GM10266 (cell line): ENCODE measurements at regions not wholly inside any gene's neighbourhood (a gene's known extent, or its start where the extent isn't known, plus 50 kb on each side); places are given as distances from the start of the nearest gene placed in this dataset.

Source experiments
- DNase-seq: peaks from one replicate; pipeline ENCODE4 v3.0.0; 2012; ENCODE audit errors: extremely low spot score
- CTCF ChIP-seq: IDR thresholded peaks from 2 replicates; pipeline ENCODE4 v1.5.1; 2012; ENCODE audit warnings: mild to moderate bottlenecking, low read depth; ENCODE audit not compliant: control insufficient read depth, insufficient read depth; ENCODE audit errors: missing control alignments

GRCh38 chr2:7584017-7584416 is 666.8 kb downstream of the RNF144A start:
- no peak for DNase-seq
- no peak for TF ChIP-seq CTCF

- no peak for TF ChIP-seq CTCF
- DNase-seq, result no peak
Measured at GRCh38 chr2:7586898-7587297, 669.7 kb downstream of the RNF144A start.

- no peak for TF ChIP-seq CTCF
- DNase-seq, result no peak
Measured at GRCh38 chr2:7588295-7588694, 671.1 kb downstream of the RNF144A start.

- TF ChIP-seq CTCF, result no peak
- DNase-seq, result no peak
Measured at GRCh38 chr2:7592618-7593140, 675.5 kb downstream of the RNF144A start.

GRCh38 chr2:7593360-7593759 is 676.1 kb downstream of the RNF144A start:
- TF ChIP-seq CTCF, result no peak
- DNase-seq, result no peak

GRCh38 chr2:7594211-7594610 is 677.0 kb downstream of the RNF144A start:
- no peak for DNase-seq
- no peak for TF ChIP-seq CTCF

- no peak for TF ChIP-seq CTCF
- DNase-seq, result no peak
Measured at GRCh38 chr2:7595206-7595605, 678.0 kb downstream of the RNF144A start.

- TF ChIP-seq CTCF, result no peak
- DNase-seq, result no peak
Measured at GRCh38 chr2:7598402-7598801, 681.2 kb downstream of the RNF144A start.
